ENCODE measurements at regions not wholly inside any gene's neighbourhood (a gene's known extent, or its start where the extent isn't known, plus 50 kb on each side); places are given as distances from the start of the nearest gene placed in this dataset.

DNA sequence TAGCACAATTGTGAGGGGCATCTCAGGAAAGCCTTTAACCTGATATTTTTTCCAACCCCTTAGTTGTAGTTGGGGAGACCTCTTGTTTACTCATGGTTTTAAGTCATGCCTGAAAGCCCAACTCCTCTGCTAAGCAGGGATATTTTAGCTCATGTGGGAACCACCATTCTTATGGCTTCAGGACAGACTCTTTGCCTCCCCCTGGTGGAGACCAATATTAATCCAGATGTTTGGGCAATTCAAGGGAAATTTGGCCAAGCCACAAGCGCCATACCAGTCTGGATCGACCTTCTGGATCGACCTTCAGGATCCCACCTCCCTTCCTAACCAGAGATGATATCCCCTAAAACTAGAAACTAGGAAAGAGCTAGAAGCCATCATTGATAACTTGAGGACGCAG is 211.2 kb downstream of the C6orf118 start:
- TF ChIP-seq, protein P1, sequence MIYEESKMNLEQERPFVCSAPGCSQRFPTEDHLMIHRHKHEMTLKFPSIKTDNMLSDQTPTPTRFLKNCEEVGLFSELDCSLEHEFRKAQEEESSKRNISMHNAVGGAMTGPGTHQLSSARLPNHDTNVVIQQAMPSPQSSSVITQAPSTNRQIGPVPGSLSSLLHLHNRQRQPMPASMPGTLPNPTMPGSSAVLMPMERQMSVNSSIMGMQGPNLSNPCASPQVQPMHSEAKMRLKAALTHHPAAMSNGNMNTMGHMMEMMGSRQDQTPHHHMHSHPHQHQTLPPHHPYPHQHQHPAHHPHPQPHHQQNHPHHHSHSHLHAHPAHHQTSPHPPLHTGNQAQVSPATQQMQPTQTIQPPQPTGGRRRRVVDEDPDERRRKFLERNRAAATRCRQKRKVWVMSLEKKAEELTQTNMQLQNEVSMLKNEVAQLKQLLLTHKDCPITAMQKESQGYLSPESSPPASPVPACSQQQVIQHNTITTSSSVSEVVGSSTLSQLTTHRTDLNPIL (CRISPR knock-in tag; IDR thresholded peaks at IDR 0.05; ENCODE audit: low read depth) = no peak
- TF ChIP-seq CSDC2 (CRISPR knock-in tag; IDR thresholded peaks at IDR 0.05) (no peak), ZNF565 (CRISPR knock-in tag; conservative IDR thresholded peaks at IDR 0.05; ENCODE audit: low read depth) (no peak)

Data from SK-N-SH treated with all-trans-retinoic acid at 6 μM for 48 hours (cell line).